Mucosa of gallbladder (tissue), 1 donor: ENCODE measurements at regions not wholly inside any gene's neighbourhood (a gene's known extent, or its start where the extent isn't known, plus 50 kb on each side); places are given as distances from the start of the nearest gene placed in this dataset.
"Not testable (repeated sequence)": the region's sequence is repeated elsewhere in the genome, so short reads cannot be mapped to it uniquely, and the experiment has no call there.

ENCODE experiments used
- DNase-seq: peaks from one replicate; pipeline ENCODE4 v3.0.0-alpha.2; 2020; ENCODE audit warnings: low spot score
- donor health status: DM: no; HTN: no; CAD: no.

- DNase-seq: not testable (repeated sequence)
Observed at GRCh38 chr2:4988444-4988843, 703.7 kb upstream of the SOX11 start.

DNA sequence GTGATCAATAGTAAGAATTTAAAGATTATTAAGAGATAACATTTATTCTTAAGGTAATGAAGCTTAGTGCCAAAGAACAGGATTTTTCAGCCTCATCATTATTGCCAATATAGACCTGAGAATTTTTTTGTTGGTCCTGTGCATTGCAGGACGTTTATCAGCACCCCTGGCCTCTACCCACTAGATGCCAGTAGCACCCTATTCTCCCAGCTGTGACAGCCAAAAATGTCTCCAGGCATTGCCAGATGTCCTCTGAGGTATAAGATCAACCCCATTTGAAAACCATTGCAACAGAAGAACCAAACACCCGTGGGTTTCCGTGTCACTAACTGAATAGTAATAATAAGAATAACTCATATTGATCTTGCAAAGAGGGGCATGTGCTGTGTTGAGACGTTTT lies 700.0 kb upstream of the SOX11 start:
- no peak for DNase-seq

DNA sequence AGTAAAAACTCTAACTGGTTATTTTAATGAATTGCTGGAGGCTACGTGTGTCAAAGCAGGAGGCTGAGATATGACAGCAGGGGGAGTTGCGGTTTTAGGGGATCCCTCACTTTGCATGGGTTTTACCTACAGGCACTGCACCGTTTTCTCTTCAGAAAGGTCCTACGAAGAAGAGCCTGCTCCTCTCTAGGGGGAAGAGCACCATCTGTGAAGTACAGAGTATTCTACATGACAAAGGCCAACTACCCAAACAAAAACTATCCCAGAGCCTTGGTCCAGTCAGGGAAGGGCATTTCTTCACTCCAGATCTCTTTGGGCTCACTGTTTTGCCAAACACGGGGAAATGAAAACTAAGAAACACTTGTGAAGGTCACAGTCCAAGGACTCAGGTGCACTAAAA lies 696.7 kb upstream of the SOX11 start:
- DNase-seq: no peak

DNA sequence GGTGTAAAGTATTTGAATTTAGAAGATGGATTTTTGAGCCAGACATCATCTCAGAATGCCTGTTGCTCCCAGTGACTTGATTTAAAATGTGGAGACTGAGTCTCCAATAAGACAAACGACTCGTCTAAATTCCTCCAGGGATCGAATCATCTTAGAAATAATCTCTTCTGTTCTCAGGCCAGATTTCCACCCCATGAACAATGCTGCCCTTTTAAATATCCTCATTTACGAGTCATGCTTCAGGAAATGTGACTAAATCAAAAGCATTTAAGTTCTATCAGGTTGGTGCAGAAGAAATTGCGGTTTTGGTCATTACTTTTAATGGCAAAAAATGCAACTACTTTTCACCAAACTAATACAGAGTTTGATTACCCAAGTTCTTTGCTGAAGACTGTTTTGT lies 684.6 kb upstream of the SOX11 start:
- no peak for DNase-seq

GRCh38 chr2:5019324-5019723 lies 672.9 kb upstream of the SOX11 start:
- DNase-seq: no peak

DNA sequence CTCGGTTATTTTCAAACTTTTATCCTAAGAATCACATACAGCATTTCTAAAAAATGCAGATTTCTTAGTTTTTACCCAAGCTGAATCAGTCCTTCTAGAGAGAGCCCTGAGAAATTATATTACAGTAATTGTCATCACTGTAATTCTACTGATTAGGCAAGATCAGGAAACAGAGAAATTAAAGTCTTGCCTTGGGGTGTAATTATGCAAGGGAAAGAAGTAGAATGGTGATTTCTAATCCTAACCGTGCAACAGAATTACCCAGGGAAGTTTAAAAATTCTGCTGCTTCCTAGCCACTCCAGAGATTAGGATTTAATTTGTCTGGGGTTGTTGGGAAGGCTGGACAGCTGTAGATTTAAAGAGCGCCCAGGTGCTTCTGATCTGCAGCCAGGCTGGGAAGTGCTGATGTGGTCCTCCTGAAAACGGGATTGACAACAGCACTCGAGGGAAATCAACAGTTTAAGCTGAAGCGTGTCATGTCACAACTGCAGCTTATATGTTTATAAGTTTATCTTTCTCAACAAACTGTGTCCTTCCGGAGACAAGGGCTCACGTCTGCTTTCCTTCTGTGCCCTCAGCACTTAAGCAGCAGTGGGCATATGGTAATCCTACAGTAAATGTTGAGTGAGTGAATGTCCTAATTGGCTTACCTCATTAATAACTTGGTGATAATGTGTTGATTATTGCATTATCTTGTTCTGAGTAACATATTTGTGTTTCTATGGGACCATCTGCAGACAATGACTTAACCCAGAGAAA lies 671.9 kb upstream of the SOX11 start:
- DNase-seq: no peak

DNA sequence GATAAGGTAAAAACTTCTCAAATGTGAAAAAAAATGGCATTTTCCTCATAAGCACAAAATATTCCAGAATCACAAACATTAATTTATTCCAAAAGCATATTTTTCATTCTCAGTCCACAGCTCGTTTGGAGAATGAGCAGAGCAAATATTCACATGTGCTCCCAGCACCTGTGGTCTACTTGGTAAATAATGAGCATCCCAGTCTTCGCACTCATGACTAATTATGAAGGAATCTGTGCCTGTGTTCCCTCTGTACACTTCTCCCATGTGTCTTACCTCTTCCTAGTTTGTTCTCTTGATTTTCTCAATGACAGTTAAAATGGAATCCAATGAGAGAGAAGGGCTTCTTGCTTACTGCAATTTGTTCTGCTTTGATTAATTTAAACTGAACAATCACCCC lies 671.0 kb upstream of the SOX11 start:
- no peak for DNase-seq

DNA sequence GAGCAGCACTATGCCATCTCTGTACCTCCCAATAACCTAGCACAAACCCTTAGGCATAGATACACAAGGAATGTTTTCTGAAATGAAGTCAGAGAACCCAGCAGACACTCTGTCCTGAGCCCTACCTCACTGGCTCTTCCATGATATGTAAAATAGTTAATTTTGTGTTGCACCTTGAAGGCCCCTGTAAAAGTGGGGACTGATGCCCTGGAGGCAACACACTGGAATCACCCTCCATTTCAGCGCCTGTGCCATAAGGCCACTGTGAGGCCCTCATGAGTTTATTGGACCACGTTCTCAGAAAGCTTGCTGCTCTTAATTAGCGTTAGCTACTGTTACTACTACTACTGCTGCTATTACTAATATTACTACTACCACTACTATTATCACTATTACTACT lies 670.1 kb upstream of the SOX11 start:
- no peak for DNase-seq

DNA sequence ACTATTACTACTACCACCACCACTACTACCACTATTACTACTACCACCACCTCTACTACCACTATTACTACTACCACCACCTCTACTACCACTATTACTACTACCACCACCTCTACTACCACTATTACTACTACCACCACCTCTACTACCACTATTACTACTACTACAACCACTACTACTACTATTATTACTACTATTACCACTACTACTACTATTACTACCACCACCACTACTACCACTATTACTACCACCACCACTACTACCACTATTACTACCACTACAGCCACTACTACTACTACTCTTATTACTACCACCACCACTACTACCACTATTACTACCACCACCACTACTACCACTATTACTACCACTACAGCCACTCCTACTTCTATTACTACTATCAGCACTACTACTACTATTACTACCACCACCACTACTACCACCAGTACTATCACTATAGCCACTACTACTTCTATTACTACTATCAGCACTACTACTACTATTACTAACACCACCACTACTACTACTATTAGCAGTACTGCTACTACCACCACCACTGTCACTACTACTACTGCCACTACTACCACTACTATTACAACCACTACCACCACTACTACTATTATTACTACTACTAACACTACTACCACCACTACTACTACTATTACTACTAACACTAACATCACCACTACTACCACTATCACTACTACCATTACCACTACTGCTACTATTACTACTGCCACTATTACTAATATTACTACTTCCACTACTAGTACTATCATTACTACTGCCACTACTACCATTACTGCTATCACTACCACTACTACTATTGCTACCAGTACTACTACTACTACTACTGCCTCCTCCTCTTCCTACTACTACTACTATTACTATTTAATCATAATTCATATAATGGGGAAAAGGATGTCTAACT lies 669.2 kb upstream of the SOX11 start:
- not testable (repeated sequence) for DNase-seq

DNA sequence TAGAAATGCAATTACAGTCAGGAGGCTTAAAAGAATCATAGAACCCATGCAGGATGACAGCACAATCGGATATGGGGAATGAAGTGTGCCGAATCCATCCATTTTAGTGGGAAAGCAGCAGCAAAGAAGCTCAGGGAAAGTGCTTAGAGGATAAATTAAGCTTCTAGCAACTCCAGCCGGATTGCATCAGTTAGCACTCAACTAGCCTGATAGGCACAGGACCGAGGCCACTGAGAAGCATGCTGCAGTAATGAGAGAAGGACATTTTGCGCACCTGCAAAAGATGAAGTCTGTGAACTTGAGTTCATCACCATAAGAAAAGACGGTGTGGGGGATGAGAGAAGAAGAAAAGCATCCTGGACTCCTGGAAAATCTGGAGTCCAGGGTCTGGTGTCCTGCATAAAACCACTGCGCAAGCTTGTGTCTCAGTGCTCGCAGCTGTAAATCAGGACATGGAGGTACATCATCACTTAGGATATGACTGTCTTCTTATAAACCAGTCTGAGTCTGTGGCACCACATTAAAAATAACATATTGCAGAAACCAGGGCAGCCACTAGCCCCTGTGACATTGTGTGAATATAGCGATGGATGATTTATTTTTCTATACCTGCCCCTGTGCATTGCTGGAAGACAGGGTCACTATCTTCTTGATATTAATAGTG lies 665.5 kb upstream of the SOX11 start:
- DNase-seq: no peak

DNA sequence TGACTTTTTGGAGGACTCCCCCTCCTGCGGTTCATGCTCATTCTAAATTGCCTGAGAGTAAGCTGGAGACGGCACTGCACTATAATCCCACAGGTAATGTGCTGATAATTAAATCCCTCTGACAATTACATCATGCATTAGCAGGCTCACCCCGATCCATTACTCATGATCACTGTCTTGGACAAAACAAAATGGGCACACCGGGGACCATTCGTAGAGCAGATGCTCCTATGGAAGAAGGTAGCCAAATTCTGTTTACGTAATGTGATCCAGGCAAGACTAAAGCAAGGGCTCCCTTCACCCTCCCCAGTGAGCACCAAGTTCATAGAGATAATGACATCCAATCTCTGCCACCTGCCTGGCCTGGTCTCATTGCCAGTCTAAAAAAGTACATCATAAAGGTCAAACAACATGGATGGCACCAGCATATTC lies 657.1 kb upstream of the SOX11 start:
- DNase-seq: no peak

DNA sequence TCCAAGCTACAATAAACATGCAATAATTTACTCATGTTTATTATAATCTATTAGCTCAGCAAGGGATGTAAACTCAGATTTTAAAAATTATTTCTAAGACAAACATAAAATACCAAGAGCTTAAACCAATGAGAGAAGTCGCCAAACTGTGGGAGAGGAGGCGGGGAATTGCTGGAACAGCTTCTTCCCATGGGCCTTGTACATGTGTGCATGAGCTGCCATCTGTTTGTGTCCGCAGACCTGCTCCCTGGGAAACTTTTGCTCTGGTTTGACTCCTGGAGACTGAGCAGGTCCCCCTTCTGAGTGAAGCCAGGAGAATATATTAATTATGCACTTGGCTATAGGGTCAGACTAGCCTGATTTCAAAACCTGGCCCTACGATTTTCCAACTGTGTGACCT lies 655.9 kb upstream of the SOX11 start:
- DNase-seq: no peak

- DNase-seq: no peak
Observed at GRCh38 chr2:5039241-5039975, 652.8 kb upstream of the SOX11 start.

GRCh38 chr2:5040571-5040970 lies 651.6 kb upstream of the SOX11 start:
- no peak for DNase-seq

- DNase-seq: no peak
Observed at GRCh38 chr2:5041501-5041900, 650.7 kb upstream of the SOX11 start.

GRCh38 chr2:5042666-5043440 lies 649.3 kb upstream of the SOX11 start:
- no peak for DNase-seq

DNA sequence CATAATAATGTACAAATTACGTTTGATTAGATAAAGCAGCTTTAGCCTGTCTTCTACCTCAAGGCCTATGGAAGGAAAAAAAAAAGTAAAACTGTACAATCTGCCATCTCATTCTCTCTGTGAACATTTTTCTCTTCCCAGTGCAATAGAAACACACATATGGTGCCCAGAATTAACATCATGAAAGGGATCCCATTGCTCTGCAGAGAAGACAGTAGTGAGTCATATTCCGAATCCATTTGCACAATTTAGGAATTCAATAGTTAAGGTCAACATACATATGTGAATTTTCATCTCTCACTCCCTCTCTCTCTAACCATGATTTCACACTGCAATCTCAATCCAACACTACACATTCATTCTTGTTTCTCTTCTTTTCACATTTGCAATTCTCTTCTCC lies 640.9 kb upstream of the SOX11 start:
- no peak for DNase-seq

DNA sequence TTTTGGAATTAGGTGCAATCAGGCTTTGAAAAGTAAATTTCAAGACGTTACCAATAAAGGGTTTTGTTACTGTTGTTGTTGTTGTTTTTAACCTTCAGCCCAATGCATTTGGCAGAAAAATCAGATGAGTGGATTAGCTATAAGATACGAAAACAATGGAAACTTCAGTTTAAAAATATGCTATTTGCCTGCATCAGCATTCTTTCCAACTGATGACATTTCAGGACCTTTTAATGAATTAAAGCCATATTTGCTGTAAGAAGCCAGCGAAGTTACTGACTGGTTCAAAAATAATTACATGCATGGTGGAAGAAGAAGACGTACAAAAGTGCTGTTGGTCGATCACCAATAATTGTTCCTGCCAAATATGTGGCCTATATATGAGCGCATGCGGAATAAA lies 639.3 kb upstream of the SOX11 start:
- DNase-seq: no peak

DNA sequence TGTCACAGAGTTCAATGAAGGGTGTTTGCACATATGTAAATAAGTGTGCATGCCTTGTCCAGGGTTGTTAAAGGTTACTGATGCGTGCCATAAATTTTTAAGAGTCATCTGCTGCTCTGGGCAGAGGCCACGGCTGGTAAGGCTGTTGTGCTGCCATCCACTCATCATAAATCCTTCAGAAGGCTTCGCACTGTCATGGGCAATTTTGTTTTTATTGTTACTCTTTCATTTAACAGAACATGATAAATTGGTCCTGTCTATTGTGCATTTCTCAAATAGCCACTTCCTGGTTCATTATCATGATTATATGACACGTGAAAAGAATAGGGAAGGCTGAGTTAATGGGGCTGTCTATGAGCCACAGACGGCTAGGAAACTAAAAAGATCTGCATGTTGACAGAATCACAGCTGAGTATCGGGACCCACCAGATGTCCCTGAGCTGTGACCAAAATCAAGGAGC lies 634.3 kb upstream of the SOX11 start:
- DNase-seq: no peak

GRCh38 chr2:5060956-5061355 lies 631.2 kb upstream of the SOX11 start:
- no peak for DNase-seq

GRCh38 chr2:5064687-5065086 lies 627.5 kb upstream of the SOX11 start:
- no peak for DNase-seq
